NCI-H1092 (cell line): ENCODE measurements at regions not wholly inside any gene's neighbourhood (a gene's known extent, or its start where the extent isn't known, plus 50 kb on each side); places are given as distances from the start of the nearest gene placed in this dataset.
"Not testable (repeated sequence)": the region's sequence is repeated elsewhere in the genome, so short reads cannot be mapped to it uniquely, and the experiment has no call there.

Source experiments
- DNase-seq: peaks from one replicate; lab custom pipeline; 2025; lab: John Stamatoyannopoulos, UW

- no peak for DNase-seq
These were observed 1028.2 kb downstream of the PCDH7 start for GRCh38 chr4:31748382-31748781.

GRCh38 chr4:31750581-31750980, 1030.4 kb downstream of the PCDH7 start:
- not testable (repeated sequence) for DNase-seq

DNA sequence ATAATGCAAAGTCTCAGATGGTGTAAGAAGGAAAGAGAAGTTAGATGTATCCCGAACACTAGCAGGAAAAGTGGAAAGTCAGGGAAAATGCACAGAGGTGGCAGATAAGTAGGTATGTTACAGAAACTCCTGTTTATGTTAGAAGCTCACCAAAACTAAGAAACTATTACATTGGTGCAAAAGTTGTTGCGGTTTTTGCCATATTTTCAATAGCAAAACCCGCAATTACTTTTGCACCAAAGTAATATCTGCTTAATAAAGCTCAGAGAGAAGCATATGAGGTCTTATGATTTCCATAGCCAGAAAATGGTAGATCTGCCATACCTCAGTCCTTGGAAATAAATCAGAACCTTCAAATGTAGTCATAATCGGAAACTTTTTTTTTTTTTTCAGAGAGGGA, 1035.6 kb downstream of the PCDH7 start:
- DNase-seq, result no peak

DNA sequence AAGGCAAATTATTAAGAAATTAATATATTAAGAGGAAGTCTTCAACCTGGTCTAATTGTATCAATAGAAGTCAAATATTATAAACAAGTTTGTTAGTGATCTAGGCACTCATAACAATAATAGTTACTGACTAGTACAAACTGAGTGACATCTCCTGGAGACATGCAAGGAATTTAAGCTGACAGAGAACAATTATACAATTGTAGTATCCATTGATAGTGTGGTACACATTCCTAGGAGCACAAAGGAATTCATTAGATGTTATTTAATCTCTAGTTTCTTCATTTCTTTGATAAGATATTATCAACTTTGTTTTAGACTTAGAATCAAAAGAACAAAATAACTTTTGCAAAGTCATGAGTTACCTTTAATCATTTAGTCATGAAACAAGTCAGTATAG, 1048.6 kb downstream of the PCDH7 start:
- DNase-seq, result no peak

- DNase-seq, result no peak
These were observed 1063.1 kb downstream of the PCDH7 start for GRCh38 chr4:31783311-31783710.

DNA sequence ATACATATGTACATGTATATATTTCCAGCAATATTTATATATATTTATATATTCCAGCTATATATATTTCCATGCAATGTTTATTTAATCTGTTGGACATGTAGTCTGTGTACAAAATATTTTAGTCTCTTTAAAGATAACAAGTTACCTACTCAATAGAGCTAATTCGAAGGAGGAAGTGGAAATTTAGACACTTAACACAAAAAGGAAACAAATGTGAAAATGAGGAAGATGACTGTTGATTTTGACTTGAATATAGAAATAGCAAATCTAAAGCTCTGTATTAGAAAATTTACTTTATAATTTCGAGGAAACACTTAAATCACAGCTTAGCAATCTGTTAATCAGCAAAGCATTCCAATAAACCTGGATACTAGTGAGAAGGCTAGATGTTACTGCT, 1064.4 kb downstream of the PCDH7 start:
- no peak for DNase-seq

DNA sequence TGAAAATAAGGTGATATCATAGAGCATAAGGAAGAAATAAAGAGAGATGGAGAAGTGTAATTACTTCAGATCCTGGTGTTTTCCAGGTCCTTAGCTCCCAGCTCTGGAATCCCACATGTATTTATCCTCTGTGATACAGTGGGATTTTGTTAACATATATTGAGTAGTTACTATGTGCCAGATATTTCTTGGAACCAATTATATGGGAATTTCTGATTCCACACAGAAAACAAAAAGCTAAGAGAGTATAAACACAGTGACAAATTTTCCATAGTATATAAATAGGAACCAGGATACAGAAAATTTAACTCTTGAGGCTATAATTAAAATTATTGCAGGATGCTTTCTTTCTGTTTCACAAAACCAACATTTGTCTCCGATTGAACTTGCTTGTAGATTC, 1067.5 kb downstream of the PCDH7 start:
- no peak for DNase-seq

DNA sequence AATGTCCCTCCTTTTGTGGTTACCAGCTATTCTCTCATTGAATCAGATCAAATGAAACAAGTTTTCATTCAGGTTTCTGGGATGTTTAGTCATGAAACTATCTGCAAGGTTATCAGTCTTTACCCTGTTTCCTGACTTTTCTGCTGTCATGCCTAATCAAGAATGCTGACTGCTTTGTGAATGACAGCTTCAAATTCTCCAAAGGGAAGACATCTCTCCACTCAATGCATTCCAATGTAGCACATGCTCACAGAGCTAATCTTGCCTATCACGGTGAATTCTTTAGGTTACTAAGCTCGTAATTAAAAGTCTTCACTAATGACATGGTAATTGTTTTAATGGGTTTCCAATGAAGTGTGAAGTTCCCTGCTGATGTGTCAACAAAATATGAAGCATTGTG, 1068.5 kb downstream of the PCDH7 start:
- DNase-seq, result no peak

GRCh38 chr4:31791666-31792065, 1071.5 kb downstream of the PCDH7 start:
- DNase-seq, result no peak

- DNase-seq, result no peak
These were observed 1073.7 kb downstream of the PCDH7 start for GRCh38 chr4:31793907-31794306.

- not testable (repeated sequence) for DNase-seq
These were observed 1076.9 kb downstream of the PCDH7 start for GRCh38 chr4:31797052-31797451.

- DNase-seq, result no peak
These were observed 1083.5 kb downstream of the PCDH7 start for GRCh38 chr4:31803526-31804195.

- no peak for DNase-seq
These were observed 1086.9 kb downstream of the PCDH7 start for GRCh38 chr4:31807036-31807435.

DNA sequence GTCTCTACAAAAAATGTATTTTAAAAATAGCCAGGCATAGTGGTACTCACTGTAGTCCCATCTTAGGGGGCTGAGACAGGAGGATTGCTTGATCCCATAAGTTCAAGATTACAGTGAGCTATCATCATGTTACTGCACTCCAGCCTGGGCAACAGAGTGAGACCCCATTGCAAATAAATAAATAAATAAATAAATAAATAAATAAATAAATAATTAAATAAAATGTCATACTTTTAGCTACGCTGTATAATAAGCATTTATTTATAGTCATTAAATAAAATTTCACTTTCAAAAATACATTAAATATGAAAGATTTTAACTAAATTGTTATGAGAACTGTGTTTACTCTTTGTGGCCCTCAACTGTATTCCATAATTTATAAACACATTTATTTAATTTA, 1124.2 kb downstream of the PCDH7 start:
- DNase-seq, result no peak

- DNase-seq, result no peak
These were observed 1131.8 kb downstream of the PCDH7 start for GRCh38 chr4:31851946-31852345.

DNA sequence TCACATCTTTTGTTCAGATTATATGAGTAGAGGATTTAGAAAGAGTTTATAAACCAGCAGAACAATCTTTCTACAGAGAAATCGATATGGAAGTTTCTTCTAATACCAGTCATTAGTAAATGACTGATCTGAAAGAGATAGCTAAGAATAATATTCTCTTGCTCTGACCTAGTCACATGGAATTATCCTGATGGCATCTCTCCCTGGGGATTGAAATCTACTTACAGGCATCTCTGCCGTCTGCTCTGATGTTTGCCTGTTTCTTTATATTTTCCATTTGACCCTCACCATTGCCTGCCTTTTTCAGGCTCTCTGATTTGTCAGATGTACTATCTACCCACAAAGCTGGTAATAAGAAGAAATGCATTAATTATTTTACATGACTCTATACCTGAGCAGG, 1157.3 kb downstream of the PCDH7 start:
- no peak for DNase-seq

DNA sequence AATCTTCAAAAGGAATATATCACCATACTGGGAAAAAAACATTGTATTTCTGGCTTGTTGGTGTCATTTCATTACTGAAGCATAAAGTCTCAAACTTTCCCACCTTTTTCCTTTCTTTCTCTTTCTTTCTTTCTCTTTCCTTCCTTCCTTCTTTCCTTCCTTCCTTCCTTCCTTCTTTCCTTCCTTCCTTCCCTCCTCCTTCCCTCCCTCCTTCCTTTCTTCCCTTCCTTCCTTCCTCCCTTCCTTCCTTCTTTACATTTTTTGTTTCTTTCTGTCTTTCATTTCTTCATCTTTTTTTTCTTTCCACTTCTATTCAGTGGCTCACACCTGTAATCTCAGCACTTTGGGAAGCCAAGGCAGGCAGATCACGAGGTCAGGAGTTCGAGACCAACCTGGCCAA, 1160.7 kb downstream of the PCDH7 start:
- DNase-seq, result not testable (repeated sequence)

GRCh38 chr4:31896349-31896748, 1176.2 kb downstream of the PCDH7 start:
- DNase-seq, result no peak

GRCh38 chr4:31905363-31905762, 1185.2 kb downstream of the PCDH7 start:
- no peak for DNase-seq

DNA sequence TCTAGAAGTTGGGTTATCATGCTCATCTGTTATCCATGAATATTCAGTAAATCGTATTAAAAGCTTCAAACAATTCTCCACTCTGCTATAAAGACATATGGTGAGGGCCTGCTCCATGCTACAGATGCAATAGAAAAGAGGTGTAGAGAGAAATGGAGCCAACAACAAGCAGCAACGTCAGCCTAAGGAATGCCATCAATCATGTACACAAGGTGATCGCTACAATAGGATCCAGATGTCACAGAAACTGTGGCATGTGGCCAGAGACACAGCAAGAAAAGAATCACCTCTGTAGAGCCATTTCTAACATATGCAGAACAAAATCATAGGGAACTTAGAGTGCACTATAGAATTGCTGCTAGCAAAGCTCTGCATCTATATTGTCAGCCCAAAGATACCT, 1188.1 kb downstream of the PCDH7 start:
- DNase-seq, result no peak

DNA sequence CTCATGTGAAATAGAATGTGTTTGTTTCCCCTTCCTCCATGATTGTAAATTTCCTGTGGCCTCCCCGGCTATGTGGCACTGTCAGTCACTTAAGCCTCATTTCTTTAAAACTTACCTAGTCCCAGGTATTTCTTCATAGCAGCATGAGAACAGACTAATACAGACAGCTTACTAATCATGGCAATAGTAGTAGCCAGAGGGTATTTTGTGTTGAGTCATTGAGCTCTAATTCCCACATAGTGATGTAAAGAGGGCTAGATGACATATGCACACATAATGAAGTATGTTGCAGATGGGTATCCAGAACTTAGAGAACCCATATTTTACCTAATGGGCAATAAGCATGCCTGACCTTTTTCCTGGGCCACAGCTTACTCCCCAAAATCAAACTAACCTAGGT, 1197.2 kb downstream of the PCDH7 start:
- DNase-seq, result no peak

GRCh38 chr4:31918891-31919290, 1198.7 kb downstream of the PCDH7 start:
- no peak for DNase-seq

GRCh38 chr4:31923634-31924033, 1203.5 kb downstream of the PCDH7 start:
- no peak for DNase-seq

DNA sequence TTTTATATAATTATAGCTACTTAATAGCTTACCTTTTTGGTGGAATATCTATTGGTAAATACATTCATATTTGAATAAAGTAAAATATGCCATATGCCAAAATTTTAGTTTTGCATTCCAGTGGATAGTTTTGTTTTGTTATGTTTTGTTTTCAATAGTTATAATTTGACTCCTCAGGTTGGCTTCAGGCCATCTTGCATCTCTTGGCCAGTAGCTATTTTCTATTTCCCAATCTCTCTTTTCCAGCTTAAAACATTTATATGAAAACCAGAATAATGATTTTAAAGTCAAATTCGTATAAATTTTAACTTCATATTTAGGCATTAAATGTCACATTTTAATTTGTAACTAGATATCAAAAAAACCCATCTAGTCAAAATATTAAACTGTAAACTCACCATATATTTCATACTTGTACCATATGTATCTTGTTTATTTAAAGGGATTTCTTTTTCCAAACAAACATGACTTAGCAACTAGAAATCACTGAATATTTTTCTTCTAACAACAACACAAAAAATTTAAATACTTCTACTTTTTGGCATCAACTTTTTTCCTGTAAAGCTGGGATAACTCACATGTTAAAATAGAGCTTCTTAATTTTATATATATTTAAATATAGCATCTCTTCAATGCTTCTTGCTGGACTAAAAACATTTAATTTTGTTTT, 1209.6 kb downstream of the PCDH7 start:
- no peak for DNase-seq
